A549 (cell line): ENCODE measurements at regions not wholly inside any gene's neighbourhood (a gene's known extent, or its start where the extent isn't known, plus 50 kb on each side); places are given as distances from the start of the nearest gene placed in this dataset.

ENCODE experiments used
- BCL3 ChIP-seq: fragments of >200 bp; sonication (Bioruptor Twin); formaldehyde crosslinking; IDR thresholded peaks from 3 replicates; pipeline ENCODE4 v1.6.1; 2016
- CHD4 ChIP-seq: fragments of 200-600 bp; sonication (generic); IDR thresholded peaks from 2 replicates; pipeline ENCODE4 v1.6.1; 2016; ENCODE audit warnings: antibody characterized with exemption, mild to moderate bottlenecking, borderline replicate concordance
- CTCF ChIP-seq: fragments of >200 bp; sonication (Bioruptor Twin); formaldehyde crosslinking; IDR thresholded peaks from 3 replicates; pipeline ENCODE4 v1.5.1; 2016
- E2F6 ChIP-seq: IDR thresholded peaks from 2 replicates; pipeline ENCODE4 v1.6.1; 2012; ENCODE audit warnings: low read depth, borderline replicate concordance
- HDAC2 ChIP-seq: fragments of 200-600 bp; sonication (generic); IDR thresholded peaks from 2 replicates; pipeline ENCODE4 v1.6.1; 2016
- HOXA7 ChIP-seq: fragments of 250-450 bp; sonication (Bioruptor Pico); IDR thresholded peaks from 2 replicates; pipeline ENCODE4 v1.5.0; 2020; ENCODE audit warnings: mild to moderate bottlenecking, moderate library complexity
- KDM1A ChIP-seq: fragments of 200-600 bp; sonication (generic); IDR thresholded peaks from 2 replicates; pipeline ENCODE4 v1.6.1; 2016; ENCODE audit warnings: low read depth, mild to moderate bottlenecking
- MAX ChIP-seq: IDR thresholded peaks from 2 replicates; pipeline ENCODE4 v1.6.1; 2012
- NFE2L2 ChIP-seq: fragments of 150-350 bp; conservative IDR thresholded peaks from 2 replicates; pipeline ENCODE4 v1.6.1; 2014; ENCODE audit warnings: low read length
- PHF8 ChIP-seq: fragments of 200-600 bp; sonication (generic); IDR thresholded peaks from 2 replicates; pipeline ENCODE4 v1.6.1; 2016; ENCODE audit warnings: low read depth, mild to moderate bottlenecking, antibody characterized with exemption, moderate library complexity, borderline replicate concordance
- RAD21 ChIP-seq, 2 experiments: fragments of >200 bp in 1 of 2; sonication (Bioruptor Twin) in 1 of 2; formaldehyde crosslinking in 1 of 2; IDR thresholded peaks in 1 of 2; conservative IDR thresholded peaks in 1 of 2; 2 replicates in 1 of 2; 3 replicates in 1 of 2; pipeline ENCODE4 v1.6.1; 2012 to 2018; ENCODE audit warnings: inconsistent platforms in 1 of 2
- REST ChIP-seq: fragments of 200-600 bp; sonication (generic); IDR thresholded peaks from 2 replicates; pipeline ENCODE4 v1.6.1; 2016; ENCODE audit warnings: antibody characterized with exemption, mild to moderate bottlenecking, moderate library complexity
- RFX5 ChIP-seq: fragments of 450-650 bp; IDR thresholded peaks from 2 replicates; pipeline ENCODE4 v1.7.1; 2014; ENCODE audit warnings: antibody characterized with exemption, mild to moderate bottlenecking, moderate library complexity
- ZFP36 ChIP-seq: fragments of 450-650 bp; IDR thresholded peaks from 2 replicates; pipeline ENCODE4 v1.6.1; 2014; ENCODE audit warnings: borderline replicate concordance; ENCODE audit not compliant: partially characterized antibody

GRCh38 chr11:29095821-29096220, 921.0 kb downstream of the KCNA4 start:
- TF ChIP-seq CTCF = no peak
- TF ChIP-seq KDM1A = no peak
- no peak for TF ChIP-seq RAD21 (conservative IDR thresholded peaks at IDR 0.05 in 1 of 2, IDR thresholded peaks at IDR 0.05 in 1 of 2)
- TF ChIP-seq CHD4 = no peak
- no peak for TF ChIP-seq BCL3
- no peak for TF ChIP-seq HDAC2
- no peak for TF ChIP-seq ZFP36
- no peak for TF ChIP-seq REST
- TF ChIP-seq NFE2L2 = no peak
- no peak for TF ChIP-seq MAX
- TF ChIP-seq HOXA7 = no peak
- no peak for TF ChIP-seq PHF8
- no peak for TF ChIP-seq E2F6
- TF ChIP-seq RFX5 = no peak
